H1 (cell line): ENCODE measurements at regions not wholly inside any gene's neighbourhood (a gene's known extent, or its start where the extent isn't known, plus 50 kb on each side); places are given as distances from the start of the nearest gene placed in this dataset.

ENCODE experiments used
- CTCF ChIA-PET: fragments of 300-600 bp; sonication (Branson Sonifier 250); formaldehyde crosslinking; loops from one replicate; lab custom pipeline; 2021; ENCODE audit not compliant: partially characterized antibody; lab: Charles Lee
- POLR2A ChIA-PET: fragments of 300-600 bp; sonication (Branson Sonifier 250); formaldehyde crosslinking; loops from one replicate; lab custom pipeline; 2021; ENCODE audit warnings: inconsistent platforms; ENCODE audit not compliant: partially characterized antibody; lab: Charles Lee
- DNase-seq, 2 experiments: peaks; one replicate each; pipeline versions ENCODE4 v3.0.0 to v3.0.0-alpha.2; 2010 to 2022; ENCODE audit warnings: low spot score in 2 of 2, low read depth in 1 of 2, mixed read lengths in 1 of 2
- FAIRE-seq: peaks from 2 replicates; lab custom pipeline; 2011; peaks lifted over from hg19 to GRCh38; lab: Jason Lieb, UNC
- H2AFZ ChIP-seq: 2 replicates; pipeline ENCODE4 v1.8.1; 2012; ENCODE audit warnings: low read length, inconsistent platforms
- H2AK5ac ChIP-seq: 2 replicates; pipeline ENCODE4 v1.6.1; 2013; ENCODE audit warnings: low read depth, low read length
- H2BK120ac ChIP-seq: replicated peaks from 2 replicates; pipeline ENCODE3; 2013; ENCODE audit warnings: low read depth, low read length, inconsistent platforms
- H2BK12ac ChIP-seq: 2 replicates; pipeline ENCODE4 v1.6.1; 2013; ENCODE audit warnings: low read depth, low read length
- H2BK15ac ChIP-seq: 2 replicates; pipeline ENCODE4 v1.6.1; 2013; ENCODE audit warnings: low read length
- H2BK20ac ChIP-seq: 2 replicates; pipeline ENCODE4 v1.6.1; 2013; ENCODE audit warnings: low read length
- H2BK5ac ChIP-seq: 2 replicates; pipeline ENCODE4 v1.6.1; 2013; ENCODE audit warnings: low read depth, low read length
- H3K14ac ChIP-seq: 2 replicates; pipeline ENCODE4 v1.6.1; 2013; ENCODE audit warnings: inconsistent platforms; ENCODE audit not compliant: insufficient read length
- H3K18ac ChIP-seq: 2 replicates; pipeline ENCODE4 v1.6.1; 2013; ENCODE audit warnings: low read length; ENCODE audit errors: extremely low read depth
- H3K23ac ChIP-seq: 2 replicates; pipeline ENCODE4 v1.6.1; 2013; ENCODE audit warnings: inconsistent platforms; ENCODE audit not compliant: insufficient read length
- H3K23me2 ChIP-seq: 2 replicates; pipeline ENCODE4 v1.6.1; 2013; ENCODE audit warnings: low read depth, low read length
- H3K27ac ChIP-seq: 2 replicates; pipeline ENCODE4 v1.6.1; 2011; ENCODE audit warnings: low read depth, low read length, inconsistent platforms
- H3K27me3 ChIP-seq, 4 experiments: replicated peaks in 1 of 4; 1 replicate in 1 of 4; 2 replicates in 3 of 4; pipeline versions ENCODE4 v1.6.1 to v1.8.1; 2011 to 2013; ENCODE audit warnings: low read length in 3 of 4, mild to moderate bottlenecking in 3 of 4, inconsistent platforms in 2 of 4, mixed read lengths in 2 of 4, moderate library complexity in 1 of 4; ENCODE audit not compliant: control insufficient read depth in 3 of 4, insufficient read depth in 3 of 4; ENCODE audit errors: extremely low read depth in 1 of 4
- H3K36me3 ChIP-seq, 4 experiments: 2 replicates each; pipeline versions ENCODE4 v1.6.1 to v1.8.1; 2011 to 2013; ENCODE audit warnings: mild to moderate bottlenecking in 4 of 4, low read length in 3 of 4, moderate library complexity in 2 of 4, control low read depth in 1 of 4, inconsistent platforms in 1 of 4; ENCODE audit not compliant: insufficient read depth in 4 of 4, control insufficient read depth in 2 of 4
- H3K4ac ChIP-seq: replicated peaks from 2 replicates; pipeline ENCODE3; 2013; ENCODE audit warnings: low read length, low read depth, mixed read lengths, inconsistent platforms; ENCODE audit not compliant: insufficient read length
- H3K4me1 ChIP-seq, 4 experiments: replicated peaks in 1 of 4; 1 replicate in 1 of 4; 2 replicates in 3 of 4; pipeline versions ENCODE4 v1.6.1 to v1.8.1; 2011 to 2013; ENCODE audit warnings: low read length in 3 of 4, inconsistent platforms in 2 of 4, mixed read lengths in 1 of 4; ENCODE audit not compliant: insufficient read depth in 4 of 4, control insufficient read depth in 3 of 4
- H3K4me2 ChIP-seq, 2 experiments: 2 replicates each; pipeline versions ENCODE4 v1.6.1 to v1.8.1; 2011 to 2013; ENCODE audit warnings: low read depth in 2 of 2, low read length in 2 of 2, control low read depth in 1 of 2, inconsistent platforms in 1 of 2, mild to moderate bottlenecking in 1 of 2; ENCODE audit not compliant: insufficient read depth in 1 of 2
- H3K4me3 ChIP-seq, 4 experiments: fragments of 200-600, 300-600 bp in 1 of 4; sonication (generic), shearing (Covaris generic), sonication (Bioruptor Twin) in 1 of 4; 2 replicates each; pipeline versions ENCODE4 v1.5.1 to v1.8.1; 2011 to 2016; ENCODE audit warnings: low read length in 4 of 4, low read depth in 3 of 4, control low read depth in 2 of 4, inconsistent platforms in 2 of 4, mild to moderate bottlenecking in 2 of 4, mixed read lengths in 1 of 4, moderate library complexity in 1 of 4; ENCODE audit not compliant: insufficient read depth in 2 of 4; ENCODE audit errors: extremely low read depth in 1 of 4
- H3K56ac ChIP-seq: replicated peaks from 2 replicates; pipeline ENCODE3; 2013; ENCODE audit warnings: low read depth, mild to moderate bottlenecking, mixed read lengths, low read length, inconsistent platforms; ENCODE audit not compliant: insufficient read length
- H3K79me1 ChIP-seq: 2 replicates; pipeline ENCODE4 v1.6.1; 2013; ENCODE audit warnings: low read depth, low read length, control low read depth
- H3K79me2 ChIP-seq, 2 experiments: 2 replicates each; pipeline versions ENCODE4 v1.6.1 to v1.8.1; 2012 to 2013; ENCODE audit warnings: low read length in 2 of 2, mild to moderate bottlenecking in 2 of 2, inconsistent platforms in 1 of 2; ENCODE audit not compliant: insufficient read depth in 2 of 2, control insufficient read depth in 1 of 2
- H3K9ac ChIP-seq, 4 experiments: replicated peaks in 1 of 4; 1 replicate in 1 of 4; 2 replicates in 3 of 4; pipeline versions ENCODE4 v1.6.1 to v1.8.1; 2011 to 2013; ENCODE audit warnings: low read depth in 3 of 4, low read length in 3 of 4, control low read depth in 2 of 4, mild to moderate bottlenecking in 2 of 4, moderate library complexity in 2 of 4, inconsistent platforms in 1 of 4; ENCODE audit errors: extremely low read depth in 1 of 4
- H3K9me3 ChIP-seq, 2 experiments: 2 replicates each; pipeline versions ENCODE4 v1.6.1 to v1.8.1; 2012 to 2013; ENCODE audit warnings: mild to moderate bottlenecking in 2 of 2, moderate library complexity in 2 of 2, control low read depth in 1 of 2, inconsistent platforms in 1 of 2, low read depth in 1 of 2, low read length in 1 of 2, mixed read lengths in 1 of 2; ENCODE audit not compliant: insufficient read depth in 2 of 2
- H4K20me1 ChIP-seq, 2 experiments: replicated peaks in 1 of 2; 2 replicates each; pipeline versions ENCODE3 to v1.8.1; 2011 to 2013; ENCODE audit warnings: inconsistent platforms in 2 of 2, low read length in 2 of 2, mild to moderate bottlenecking in 1 of 2; ENCODE audit not compliant: insufficient read depth in 2 of 2, control insufficient read depth in 1 of 2
- H4K5ac ChIP-seq: 2 replicates; pipeline ENCODE4 v1.6.1; 2013; ENCODE audit warnings: low read length, low read depth, mixed read lengths, inconsistent platforms; ENCODE audit not compliant: insufficient read length
- H4K8ac ChIP-seq: 2 replicates; pipeline ENCODE4 v1.8.0; 2013; ENCODE audit warnings: mild to moderate bottlenecking, moderate library complexity, low read length, inconsistent platforms; ENCODE audit not compliant: insufficient read depth; ENCODE audit errors: extremely low read depth
- H4K91ac ChIP-seq: replicated peaks from 2 replicates; pipeline ENCODE3; 2013; ENCODE audit warnings: low read length, mixed read lengths, inconsistent platforms; ENCODE audit not compliant: insufficient read length
- BACH1 ChIP-seq: IDR thresholded peaks from 2 replicates; pipeline ENCODE4 v1.6.1; 2012; ENCODE audit warnings: low read length, improper control_type of control experiment
- BRCA1 ChIP-seq: IDR thresholded peaks from 2 replicates; pipeline ENCODE4 v1.6.1; 2012; ENCODE audit warnings: low read depth, low read length, improper control_type of control experiment
- CEBPB ChIP-seq: IDR thresholded peaks from 2 replicates; pipeline ENCODE4 v1.6.1; 2012; ENCODE audit warnings: low read depth, low read length
- E2F6 ChIP-seq: IDR thresholded peaks from 2 replicates; pipeline ENCODE4 v1.6.1; 2012; ENCODE audit warnings: inconsistent platforms
- GTF2F1 ChIP-seq: IDR thresholded peaks from 2 replicates; pipeline ENCODE4 v1.6.1; 2012; ENCODE audit warnings: low read depth, low read length, improper control_type of control experiment, borderline replicate concordance
- KDM1A ChIP-seq: fragments of 200-600, 300-600 bp; sonication (generic); IDR thresholded peaks from 2 replicates; pipeline ENCODE4 v1.7.1; 2016; ENCODE audit warnings: mild to moderate bottlenecking, low read length, borderline replicate concordance
- RFX5 ChIP-seq: IDR thresholded peaks from 2 replicates; pipeline ENCODE4 v1.6.1; 2011; ENCODE audit warnings: low read depth, low read length, improper control_type of control experiment, borderline replicate concordance
- SP4 ChIP-seq: IDR thresholded peaks from 2 replicates; pipeline ENCODE4 v1.6.1; 2012; ENCODE audit warnings: low read length, inconsistent platforms
- SRF ChIP-seq: IDR thresholded peaks from 2 replicates; pipeline ENCODE4 v1.6.1; 2011; ENCODE audit warnings: mild to moderate bottlenecking, low read depth, low read length, moderate library complexity
- TEAD4 ChIP-seq: IDR thresholded peaks from 2 replicates; pipeline ENCODE4 v1.6.1; 2012; ENCODE audit warnings: low read depth, low read length, inconsistent platforms, mixed read lengths
- USF2 ChIP-seq: IDR thresholded peaks from 2 replicates; pipeline ENCODE4 v1.6.1; 2011; ENCODE audit warnings: low read length, improper control_type of control experiment
- YY1 ChIP-seq: IDR thresholded peaks from 2 replicates; pipeline ENCODE4 v1.6.1; 2011; ENCODE audit warnings: low read depth, mild to moderate bottlenecking, low read length
- WGBS, 2 experiments: shearing (Covaris generic) in 1 of 2; methylation state at CpG; one replicate each; pipeline versions ENCODE4 v1.1.6 to v1.1.7; 2013 to 2015; ENCODE audit warnings: low lambda C conversion rate in 2 of 2, mixed read lengths in 2 of 2, inconsistent platforms in 1 of 2, low coverage in 1 of 2, missing lambda C conversion rate in 1 of 2; ENCODE audit not compliant: insufficient replicate concordance in 2 of 2, insufficient coverage in 1 of 2, insufficient read length in 1 of 2; ENCODE audit errors: extremely low coverage in 1 of 2, missing lambda C conversion rate in 1 of 2; 5-methylcytosine and 5-hydroxymethylcytosine counted together

- H2BK20ac ChIP-seq: no peak overlapping the region
- FAIRE-seq: no peak
- no peak overlapping the region for H3K4me3 ChIP-seq
- H3K9ac ChIP-seq: no peak overlapping the region
- H3K9me3 ChIP-seq: no peaks in the 10 kb centered on the region
- no peak overlapping the region for H2AK5ac ChIP-seq
- H4K5ac ChIP-seq: no peak overlapping the region
- H3K18ac ChIP-seq: no peak overlapping the region
- H4K8ac ChIP-seq: no peak overlapping the region
- H3K36me3 ChIP-seq: no peaks in the 10 kb centered on the region
- no peak overlapping the region for H3K27ac ChIP-seq
- peaks cover 0 to 5% (median 2%) of the 10 kb centered on the region in 4 experiments; a peak in 3 of 7 replicates for H3K27me3 ChIP-seq
- H2BK12ac ChIP-seq: no peak overlapping the region
- DNase-seq: no peak
- no peak overlapping the region for H3K23ac ChIP-seq
- H3K4me1 ChIP-seq: peaks cover 7 to 13% (median 11%) of the 10 kb centered on the region in 4 experiments; a peak in 6 of 7 replicates
- WGBS, 2 experiments: 93% methylated on average over 3 of the region's 3 CpGs; no CpG with 5 or more reads in 1 of the 2 experiments
- H3K79me2 ChIP-seq: no peaks in the 10 kb centered on the region
- H2AFZ ChIP-seq: no peak overlapping the region
- no peaks in the 10 kb centered on the region for H3K23me2 ChIP-seq
- no peak overlapping the region for H3K56ac ChIP-seq
- H4K91ac ChIP-seq: no peak overlapping the region
- no peak overlapping the region for H2BK120ac ChIP-seq
- H4K20me1 ChIP-seq: no peaks in the 10 kb centered on the region
- H3K4me2 ChIP-seq: no peak overlapping the region
- no peak overlapping the region for H2BK15ac ChIP-seq
- CTCF ChIA-PET: no interaction called here
- no peak overlapping the region for H3K4ac ChIP-seq
- no peaks in the 10 kb centered on the region for H3K79me1 ChIP-seq
- POLR2A ChIA-PET: no interaction called here
- H2BK5ac ChIP-seq: no peak overlapping the region
- H3K14ac ChIP-seq: no peak overlapping the region
- TF ChIP-seq GTF2F1 (no peak), KDM1A (no peak), RFX5 (no peak), TEAD4 (no peak), SRF (no peak), YY1 (no peak), CEBPB (no peak), BRCA1 (no peak), USF2 (no peak), SP4 (no peak), E2F6 (no peak), BACH1 (no peak)
Measured at GRCh38 chr10:64081947-64082482, 560.8 kb downstream of the REEP3 start.
